ENCODE measurements at regions not wholly inside any gene's neighbourhood (a gene's known extent, or its start where the extent isn't known, plus 50 kb on each side); places are given as distances from the start of the nearest gene placed in this dataset.

GRCh38 chr13:85204668-85205344 is 594.4 kb downstream of the SLITRK6 start:
- TF ChIP-seq POLR2A (IDR thresholded peaks at IDR 0.05) (no peak), POLR2AphosphoS5 (IDR thresholded peaks at IDR 0.05) (no peak), EP300 (IDR thresholded peaks at IDR 0.05; ENCODE audit: low read depth) (no peak)
- TF ChIP-seq, protein P1, sequence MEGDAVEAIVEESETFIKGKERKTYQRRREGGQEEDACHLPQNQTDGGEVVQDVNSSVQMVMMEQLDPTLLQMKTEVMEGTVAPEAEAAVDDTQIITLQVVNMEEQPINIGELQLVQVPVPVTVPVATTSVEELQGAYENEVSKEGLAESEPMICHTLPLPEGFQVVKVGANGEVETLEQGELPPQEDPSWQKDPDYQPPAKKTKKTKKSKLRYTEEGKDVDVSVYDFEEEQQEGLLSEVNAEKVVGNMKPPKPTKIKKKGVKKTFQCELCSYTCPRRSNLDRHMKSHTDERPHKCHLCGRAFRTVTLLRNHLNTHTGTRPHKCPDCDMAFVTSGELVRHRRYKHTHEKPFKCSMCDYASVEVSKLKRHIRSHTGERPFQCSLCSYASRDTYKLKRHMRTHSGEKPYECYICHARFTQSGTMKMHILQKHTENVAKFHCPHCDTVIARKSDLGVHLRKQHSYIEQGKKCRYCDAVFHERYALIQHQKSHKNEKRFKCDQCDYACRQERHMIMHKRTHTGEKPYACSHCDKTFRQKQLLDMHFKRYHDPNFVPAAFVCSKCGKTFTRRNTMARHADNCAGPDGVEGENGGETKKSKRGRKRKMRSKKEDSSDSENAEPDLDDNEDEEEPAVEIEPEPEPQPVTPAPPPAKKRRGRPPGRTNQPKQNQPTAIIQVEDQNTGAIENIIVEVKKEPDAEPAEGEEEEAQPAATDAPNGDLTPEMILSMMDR (IDR thresholded peaks at IDR 0.05) = no peak
